HG03457 (cell line): ENCODE measurements at regions not wholly inside any gene's neighbourhood (a gene's known extent, or its start where the extent isn't known, plus 50 kb on each side); places are given as distances from the start of the nearest gene placed in this dataset.

Experiments
- ATAC-seq: cut with Tn5 transposase; IDR thresholded peaks from one replicate; pipeline ENCODE4 v1.9.1; 2021; ENCODE audit warnings: moderate number of reproducible peaks; ENCODE audit not compliant: unreplicated experiment

GRCh38 chr21:27265949-27266348, 299.1 kb upstream of the ADAMTS5 start:
- no peak for ATAC-seq

GRCh38 chr21:27265492-27265891, 298.6 kb upstream of the ADAMTS5 start:
- no peak for ATAC-seq

- ATAC-seq = no peak
Observed at GRCh38 chr21:27261676-27262075, 294.8 kb upstream of the ADAMTS5 start.

GRCh38 chr21:27260728-27261127, 293.8 kb upstream of the ADAMTS5 start:
- no peak for ATAC-seq

GRCh38 chr21:27258742-27259448, 292.0 kb upstream of the ADAMTS5 start:
- no peak for ATAC-seq

- no peak for ATAC-seq
Observed at GRCh38 chr21:27257908-27258556, 291.1 kb upstream of the ADAMTS5 start.

- no peak for ATAC-seq
Observed at GRCh38 chr21:27257226-27257625, 290.3 kb upstream of the ADAMTS5 start.

- no peak for ATAC-seq
Observed at GRCh38 chr21:27251752-27252151, 284.9 kb upstream of the ADAMTS5 start.

- ATAC-seq = no peak
Observed at GRCh38 chr21:27250366-27250765, 283.5 kb upstream of the ADAMTS5 start.

GRCh38 chr21:27248814-27249213, 281.9 kb upstream of the ADAMTS5 start:
- no peak for ATAC-seq

- ATAC-seq = no peak
Observed at GRCh38 chr21:27246741-27247140, 279.9 kb upstream of the ADAMTS5 start.

- no peak for ATAC-seq
Observed at GRCh38 chr21:27244776-27245175, 277.9 kb upstream of the ADAMTS5 start.

GRCh38 chr21:27244352-27244751, 277.5 kb upstream of the ADAMTS5 start:
- no peak for ATAC-seq

GRCh38 chr21:27240839-27241238, 274.0 kb upstream of the ADAMTS5 start:
- no peak for ATAC-seq

- no peak for ATAC-seq
Observed at GRCh38 chr21:27233514-27234115, 266.7 kb upstream of the ADAMTS5 start.

GRCh38 chr21:27225940-27226339, 259.1 kb upstream of the ADAMTS5 start:
- no peak for ATAC-seq

GRCh38 chr21:27225151-27225550, 258.3 kb upstream of the ADAMTS5 start:
- ATAC-seq = no peak

- ATAC-seq = no peak
Observed at GRCh38 chr21:27224169-27224568, 257.3 kb upstream of the ADAMTS5 start.

GRCh38 chr21:27221077-27221476, 254.2 kb upstream of the ADAMTS5 start:
- no peak for ATAC-seq

- no peak for ATAC-seq
Observed at GRCh38 chr21:27220416-27220815, 253.5 kb upstream of the ADAMTS5 start.

GRCh38 chr21:27219068-27219467, 252.2 kb upstream of the ADAMTS5 start:
- ATAC-seq = no peak

- no peak for ATAC-seq
Observed at GRCh38 chr21:27213303-27213702, 246.4 kb upstream of the ADAMTS5 start.
